Right atrium auricular region (tissue), 2 donors: ENCODE measurements at regions not wholly inside any gene's neighbourhood (a gene's known extent, or its start where the extent isn't known, plus 50 kb on each side); places are given as distances from the start of the nearest gene placed in this dataset.

Experiments
- DNase-seq: peaks from one replicate; pipeline ENCODE4 v3.0.0-alpha.2; 2019; ENCODE audit warnings: low spot score
- H3K27ac ChIP-seq, 2 donors: fragments of 200-600 bp; sonication (generic); 1 replicate in 1 of 2; 2 replicates in 1 of 2; pipeline ENCODE4 v1.5.1; 2016 to 2019
- H3K27me3 ChIP-seq, 2 donors: fragments of 200-600 bp; sonication (generic); one replicate each; pipeline versions ENCODE4 v1.5.1 to v1.6.0; 2017 to 2019
- H3K36me3 ChIP-seq: fragments of 200-600 bp; sonication (generic); one replicate; pipeline ENCODE4 v1.5.1; 2016
- H3K4me1 ChIP-seq, 2 donors: fragments of 200-600 bp; sonication (generic); one replicate each; pipeline versions ENCODE4 v1.5.1 to v1.6.0; 2017 to 2019
- H3K4me3 ChIP-seq, 2 donors: fragments of 200-600 bp; sonication (generic); 1 replicate in 1 of 2; 2 replicates in 1 of 2; pipeline ENCODE4 v1.5.1; 2017 to 2019; ENCODE audit warnings: mild to moderate bottlenecking in 1 of 2, moderate library complexity in 1 of 2
- H3K9me3 ChIP-seq, 2 donors: fragments of 200-600 bp; sonication (generic); one replicate each; pipeline ENCODE4 v1.5.1; 2019
- CTCF ChIP-seq, 2 donors: fragments of 200-600 bp; sonication (generic); IDR thresholded peaks; one replicate each; pipeline ENCODE4 v1.5.1; 2019; ENCODE audit warnings: antibody characterized with exemption in 2 of 2

- Histone ChIP-seq H3K27me3 (peaks cover 0 to 4% of the 10 kb centered on the region in 2 donors), H3K4me3 (no peak overlapping the region), H3K9me3 (no peaks in the 10 kb centered on the region), H3K27ac (no peak overlapping the region), H3K4me1 (no peaks in the 10 kb centered on the region), H3K36me3 (no peaks in the 10 kb centered on the region)
- DNase-seq, result no peak
- no peak for TF ChIP-seq CTCF (IDR thresholded peaks at IDR 0.05)
Measured at GRCh38 chr11:79950172-79950571, 509.3 kb upstream of the TENM4 start.

- Histone ChIP-seq H3K4me1 (no peaks in the 10 kb centered on the region), H3K27ac (no peak overlapping the region), H3K27me3 (peaks cover 0 to 4% of the 10 kb centered on the region in 2 donors), H3K9me3 (no peaks in the 10 kb centered on the region), H3K36me3 (no peaks in the 10 kb centered on the region), H3K4me3 (no peak overlapping the region)
- no peak for DNase-seq
- TF ChIP-seq CTCF (IDR thresholded peaks at IDR 0.05), result no peak
Measured at GRCh38 chr11:79949574-79949973, 508.7 kb upstream of the TENM4 start.

GRCh38 chr11:79942646-79943045, 501.8 kb upstream of the TENM4 start:
- H3K4me3 ChIP-seq, result no peak overlapping the region
- no peaks in the 10 kb centered on the region for H3K9me3 ChIP-seq
- no peak for TF ChIP-seq CTCF (IDR thresholded peaks at IDR 0.05)
- no peaks in the 10 kb centered on the region for H3K36me3 ChIP-seq
- H3K4me1 ChIP-seq, result no peaks in the 10 kb centered on the region
- no peak for DNase-seq
- H3K27me3 ChIP-seq, result no peaks in the 10 kb centered on the region
- no peak overlapping the region for H3K27ac ChIP-seq

GRCh38 chr11:79942090-79942489, 501.3 kb upstream of the TENM4 start:
- DNase-seq, result no peak
- no peaks in the 10 kb centered on the region for H3K9me3 ChIP-seq
- H3K27ac ChIP-seq, result no peak overlapping the region
- H3K4me1 ChIP-seq, result no peaks in the 10 kb centered on the region
- no peaks in the 10 kb centered on the region for H3K27me3 ChIP-seq
- no peak overlapping the region for H3K4me3 ChIP-seq
- no peak for TF ChIP-seq CTCF (IDR thresholded peaks at IDR 0.05)
- no peaks in the 10 kb centered on the region for H3K36me3 ChIP-seq

GRCh38 chr11:79940974-79941735, 500.3 kb upstream of the TENM4 start:
- Histone ChIP-seq H3K36me3 (no peaks in the 10 kb centered on the region), H3K4me3 (no peak overlapping the region), H3K4me1 (no peaks in the 10 kb centered on the region), H3K27ac (no peak overlapping the region), H3K9me3 (no peaks in the 10 kb centered on the region), H3K27me3 (no peaks in the 10 kb centered on the region)
- no peak for TF ChIP-seq CTCF (IDR thresholded peaks at IDR 0.05)
- DNase-seq, result no peak

- no peaks in the 10 kb centered on the region for H3K4me1 ChIP-seq
- no peaks in the 10 kb centered on the region for H3K9me3 ChIP-seq
- H3K36me3 ChIP-seq, result no peaks in the 10 kb centered on the region
- TF ChIP-seq CTCF (IDR thresholded peaks at IDR 0.05), result no peak
- H3K27me3 ChIP-seq, result no peaks in the 10 kb centered on the region
- H3K4me3 ChIP-seq, result no peak overlapping the region
- no peak for DNase-seq
- H3K27ac ChIP-seq, result no peak overlapping the region
Measured at GRCh38 chr11:79940165-79940564, 499.3 kb upstream of the TENM4 start.
